ENCODE measurements at regions not wholly inside any gene's neighbourhood (a gene's known extent, or its start where the extent isn't known, plus 50 kb on each side); places are given as distances from the start of the nearest gene placed in this dataset.

DNA sequence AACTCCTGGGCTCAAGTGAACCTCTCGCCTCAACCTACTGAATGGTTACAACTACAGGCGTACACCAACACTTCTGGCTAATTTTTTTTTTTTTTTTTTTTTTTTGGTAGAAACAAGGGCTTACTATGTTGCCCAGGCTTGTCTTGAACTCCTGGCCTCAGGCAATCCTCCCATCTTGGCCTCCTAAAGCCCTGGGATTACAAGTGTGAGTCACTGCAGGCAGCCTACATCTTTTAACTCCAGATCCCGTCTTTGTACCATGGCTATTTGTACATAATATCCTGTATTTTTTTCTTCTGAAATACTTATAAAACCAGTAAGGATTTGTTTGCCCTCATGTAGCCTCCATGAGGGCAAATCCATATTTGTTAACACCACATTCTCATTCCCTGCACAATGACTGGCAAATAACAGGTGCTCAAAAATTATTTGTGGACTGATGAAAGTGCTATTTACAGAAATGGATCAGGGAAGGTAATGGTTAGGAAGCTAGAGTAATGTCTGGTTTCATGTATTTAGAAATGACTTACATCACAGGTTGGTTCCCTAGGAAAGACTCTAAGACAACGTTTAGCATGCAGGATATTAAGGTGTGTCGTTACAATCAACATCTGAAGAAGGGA is 51.9 kb upstream of the POU5F2 start:
- no peak for DNase-seq

- no peak for DNase-seq
These were observed 50.1 kb upstream of the POU5F2 start for GRCh38 chr5:93791518-93791972.
